A549 (cell line): ENCODE measurements at regions not wholly inside any gene's neighbourhood (a gene's known extent, or its start where the extent isn't known, plus 50 kb on each side); places are given as distances from the start of the nearest gene placed in this dataset.

Experiments
- ATAC-seq, 2 experiments: fragments of 200-7000 bp in 1 of 2; fragments of >200 bp in 1 of 2; cut with Nextera tagmentation in 1 of 2; cut with Tn5 transposase in 1 of 2; 3 replicates each; pipeline versions ENCODE4 v1.8.0 to v1.9.1; 2018 to 2020; ENCODE audit warnings: mild to moderate bottlenecking in 1 of 2, moderate library complexity in 1 of 2
- CTCF ChIA-PET: fragments of 300-600 bp; sonication (Branson Sonifier 250); formaldehyde crosslinking; extraction: SDS; loops from one replicate; lab custom pipeline; 2021; ENCODE audit warnings: antibody characterized with exemption, inconsistent platforms; lab: Yijun Ruan, JAX
- POLR2A ChIA-PET: fragments of 350-600 bp; formaldehyde crosslinking; extraction: SDS; loops from one replicate; lab custom pipeline; 2021; ENCODE audit warnings: antibody characterized with exemption, inconsistent platforms; lab: Yijun Ruan, JAX
- DNase-seq, 2 experiments: peaks; one replicate each; pipeline versions ENCODE4 v3.0.0 to v3.0.0-alpha.2; 2011 to 2016; ENCODE audit warnings: low read depth in 1 of 2, low spot score in 1 of 2
- FAIRE-seq: peaks from 2 replicates; lab custom pipeline; 2011; peaks lifted over from hg19 to GRCh38; lab: Jason Lieb, UNC
- H3K27ac ChIP-seq, 2 experiments: fragments of >200 bp; sonication (Bioruptor Twin); formaldehyde crosslinking; 3 replicates each; pipeline ENCODE4 v1.5.1; 2016 to 2017
- H3K4me1 ChIP-seq: fragments of >200 bp; sonication (Bioruptor Twin); formaldehyde crosslinking; 3 replicates; pipeline ENCODE4 v1.6.1; 2016
- H3K4me2 ChIP-seq: fragments of >200 bp; sonication (Bioruptor Twin); formaldehyde crosslinking; 3 replicates; pipeline ENCODE4 v1.6.1; 2016
- H3K4me3 ChIP-seq: fragments of >200 bp; sonication (Bioruptor Twin); formaldehyde crosslinking; 3 replicates; pipeline ENCODE4 v1.5.1; 2016
- H3K9me3 ChIP-seq: fragments of >200 bp; sonication (Bioruptor Twin); formaldehyde crosslinking; 3 replicates; pipeline ENCODE4 v1.6.1; 2016
- CBX8 ChIP-seq: fragments of 200-600 bp; sonication (generic); IDR thresholded peaks from 2 replicates; pipeline ENCODE4 v1.6.1; 2016
- CEBPB ChIP-seq, 2 experiments: fragments of >200 bp in 1 of 2; sonication (Bioruptor Twin) in 1 of 2; formaldehyde crosslinking in 1 of 2; IDR thresholded peaks; 2 replicates each; pipeline ENCODE4 v1.6.1; 2012 to 2016
- CHD4 ChIP-seq: fragments of 200-600 bp; sonication (generic); IDR thresholded peaks from 2 replicates; pipeline ENCODE4 v1.6.1; 2016; ENCODE audit warnings: antibody characterized with exemption, mild to moderate bottlenecking, borderline replicate concordance
- EHMT2 ChIP-seq: fragments of 200-600 bp; sonication (generic); IDR thresholded peaks from 2 replicates; pipeline ENCODE4 v1.6.1; 2016; ENCODE audit warnings: antibody characterized with exemption, low read depth, mild to moderate bottlenecking, moderate library complexity
- FOXS1 ChIP-seq: fragments of 250-450 bp; sonication (Bioruptor Pico); IDR thresholded peaks from 2 replicates; pipeline ENCODE4 v1.5.0; 2020; ENCODE audit warnings: mild to moderate bottlenecking, moderate library complexity
- GATA3 ChIP-seq: IDR thresholded peaks from 2 replicates; pipeline ENCODE4 v1.6.1; 2012; ENCODE audit warnings: borderline replicate concordance
- HEYL ChIP-seq: fragments of 250-450 bp; sonication (Bioruptor Pico); IDR thresholded peaks from 2 replicates; pipeline ENCODE4 v1.8.0; 2021; ENCODE audit warnings: mild to moderate bottlenecking, moderate library complexity
- HOXA7 ChIP-seq: fragments of 250-450 bp; sonication (Bioruptor Pico); IDR thresholded peaks from 2 replicates; pipeline ENCODE4 v1.5.0; 2020; ENCODE audit warnings: mild to moderate bottlenecking, moderate library complexity
- HOXB5 ChIP-seq: fragments of 250-450 bp; sonication (Bioruptor Pico); IDR thresholded peaks from 2 replicates; pipeline ENCODE4 v1.5.0; 2020; ENCODE audit warnings: mild to moderate bottlenecking, moderate library complexity
- JUNB ChIP-seq: fragments of >200 bp; sonication (Bioruptor Twin); formaldehyde crosslinking; IDR thresholded peaks from 2 replicates; pipeline ENCODE4 v1.6.1; 2016
- MAZ ChIP-seq: fragments of 150-350 bp; IDR thresholded peaks from 2 replicates; pipeline ENCODE4 v1.6.1; 2014; ENCODE audit warnings: antibody characterized with exemption, low read depth, low read length, borderline replicate concordance
- MYC ChIP-seq: IDR thresholded peaks from 2 replicates; pipeline ENCODE4 v1.6.1; 2012; ENCODE audit warnings: mild to moderate bottlenecking, inconsistent platforms, low read length, improper control_type of control experiment, borderline replicate concordance
- NFE2L2 ChIP-seq: fragments of 150-350 bp; conservative IDR thresholded peaks from 2 replicates; pipeline ENCODE4 v1.6.1; 2014; ENCODE audit warnings: low read length
- NPAS2 ChIP-seq: fragments of 250-450 bp; sonication (Bioruptor Pico); IDR thresholded peaks from 2 replicates; pipeline ENCODE4 v1.8.0; 2022; ENCODE audit warnings: mild to moderate bottlenecking, moderate library complexity, borderline replicate concordance
- PHF8 ChIP-seq: fragments of 200-600 bp; sonication (generic); IDR thresholded peaks from 2 replicates; pipeline ENCODE4 v1.6.1; 2016; ENCODE audit warnings: low read depth, mild to moderate bottlenecking, antibody characterized with exemption, moderate library complexity, borderline replicate concordance
- RAD21 ChIP-seq, 2 experiments: fragments of >200 bp in 1 of 2; sonication (Bioruptor Twin) in 1 of 2; formaldehyde crosslinking in 1 of 2; IDR thresholded peaks in 1 of 2; conservative IDR thresholded peaks in 1 of 2; 2 replicates in 1 of 2; 3 replicates in 1 of 2; pipeline ENCODE4 v1.6.1; 2012 to 2018; ENCODE audit warnings: inconsistent platforms in 1 of 2
- RARB ChIP-seq: fragments of 250-450 bp; sonication (Bioruptor Pico); IDR thresholded peaks from 2 replicates; pipeline ENCODE4 v1.8.0; 2021; ENCODE audit warnings: mild to moderate bottlenecking, moderate library complexity
- RNF2 ChIP-seq: fragments of 200-600 bp; sonication (generic); IDR thresholded peaks from 2 replicates; pipeline ENCODE4 v1.6.1; 2016; ENCODE audit warnings: low read depth, mild to moderate bottlenecking, antibody characterized with exemption, moderate library complexity, borderline replicate concordance
- SMC3 ChIP-seq: fragments of >200 bp; sonication (Bioruptor Twin); formaldehyde crosslinking; IDR thresholded peaks from 3 replicates; pipeline ENCODE4 v1.6.1; 2018; ENCODE audit warnings: inconsistent platforms
- SREBF2 ChIP-seq: fragments of 450-650 bp; IDR thresholded peaks from 2 replicates; pipeline ENCODE4 v1.6.1; 2014; ENCODE audit warnings: mild to moderate bottlenecking, moderate library complexity
- TFCP2L1 ChIP-seq: fragments of 250-450 bp; sonication (Bioruptor Pico); IDR thresholded peaks from 2 replicates; pipeline ENCODE4 v1.5.0; 2021; ENCODE audit warnings: mild to moderate bottlenecking
- ZC3H11A ChIP-seq: fragments of 450-650 bp; IDR thresholded peaks from 2 replicates; pipeline ENCODE4 v1.6.1; 2014; ENCODE audit warnings: antibody characterized with exemption, mild to moderate bottlenecking
- ZFP36 ChIP-seq: fragments of 450-650 bp; IDR thresholded peaks from 2 replicates; pipeline ENCODE4 v1.6.1; 2014; ENCODE audit warnings: borderline replicate concordance; ENCODE audit not compliant: partially characterized antibody
- WGBS: methylation state at CpG from one replicate; pipeline ENCODE4 v1.1.6; 2017; ENCODE audit errors: missing lambda C conversion rate; 5-methylcytosine and 5-hydroxymethylcytosine counted together
- TF ChIP-seq, protein P1 (sequence below): fragments of 250-450 bp; sonication (Bioruptor Pico); IDR thresholded peaks from 2 replicates; pipeline ENCODE4 v1.5.0; 2020; ENCODE audit warnings: low read depth, mild to moderate bottlenecking, moderate library complexity
- TF ChIP-seq, protein P2 (sequence below): IDR thresholded peaks from 2 replicates; pipeline ENCODE4 v1.6.1; 2012
- TF ChIP-seq, protein P3 (sequence below): fragments of >200 bp; sonication (Bioruptor Twin); formaldehyde crosslinking; IDR thresholded peaks from 3 replicates; pipeline ENCODE4 v1.6.1; 2016
- TF ChIP-seq, protein P4 (sequence below): fragments of 250-450 bp; sonication (Bioruptor Pico); IDR thresholded peaks from 2 replicates; pipeline ENCODE4 v1.5.0; 2021; ENCODE audit warnings: mild to moderate bottlenecking, moderate library complexity, borderline replicate concordance

DNA sequence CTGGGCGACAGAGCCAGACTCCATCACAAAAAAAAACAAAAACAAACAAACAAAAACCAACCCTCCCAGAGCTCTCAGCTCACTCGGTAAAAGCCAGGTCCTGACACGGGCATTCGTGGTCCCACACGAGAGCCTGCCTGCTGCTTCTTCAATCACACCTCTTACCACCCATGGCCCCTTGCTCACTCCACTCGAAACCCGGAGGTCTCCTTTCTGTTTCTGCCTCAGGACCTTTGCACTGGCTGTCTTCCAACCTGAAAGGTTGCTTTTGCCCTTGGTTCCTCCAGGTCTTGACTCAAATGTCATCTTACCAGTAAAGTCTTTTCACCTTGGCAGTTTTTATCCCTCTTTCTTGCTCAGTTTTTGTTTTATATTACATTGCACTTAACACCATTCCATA is 169.6 kb downstream of the EVX1 start:
- DNase-seq, result no peak
- H3K27ac ChIP-seq, result no peak overlapping the region
- ChIA-PET POLR2A (no interaction called here), CTCF (no interaction called here)
- H3K9me3 ChIP-seq, result no peaks in the 10 kb centered on the region
- TF ChIP-seq GATA3, result no peak
- no peak for TF ChIP-seq FOXS1 (CRISPR knock-in tag)
- TF ChIP-seq TFCP2L1, result no peak
- TF ChIP-seq RNF2, result no peak
- TF ChIP-seq, protein P1, sequence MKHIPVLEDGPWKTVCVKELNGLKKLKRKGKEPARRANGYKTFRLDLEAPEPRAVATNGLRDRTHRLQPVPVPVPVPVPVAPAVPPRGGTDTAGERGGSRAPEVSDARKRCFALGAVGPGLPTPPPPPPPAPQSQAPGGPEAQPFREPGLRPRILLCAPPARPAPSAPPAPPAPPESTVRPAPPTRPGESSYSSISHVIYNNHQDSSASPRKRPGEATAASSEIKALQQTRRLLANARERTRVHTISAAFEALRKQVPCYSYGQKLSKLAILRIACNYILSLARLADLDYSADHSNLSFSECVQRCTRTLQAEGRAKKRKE (CRISPR knock-in tag), result no peak
- TF ChIP-seq, protein P2, sequence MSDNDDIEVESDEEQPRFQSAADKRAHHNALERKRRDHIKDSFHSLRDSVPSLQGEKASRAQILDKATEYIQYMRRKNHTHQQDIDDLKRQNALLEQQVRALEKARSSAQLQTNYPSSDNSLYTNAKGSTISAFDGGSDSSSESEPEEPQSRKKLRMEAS, result no peak
- TF ChIP-seq PHF8, result no peak
- TF ChIP-seq NPAS2 (CRISPR knock-in tag), result no peak
- TF ChIP-seq HOXA7, result no peak
- TF ChIP-seq CHD4, result no peak
- no peak for TF ChIP-seq NFE2L2
- TF ChIP-seq EHMT2, result no peak
- no peak overlapping the region for H3K4me2 ChIP-seq
- no peak overlapping the region for H3K4me3 ChIP-seq
- FAIRE-seq, result no peak
- peaks cover 3% of the 10 kb centered on the region; the same call in 1 of the 3 replicates for H3K4me1 ChIP-seq
- no peak for ATAC-seq
- 80% methylated on average over 7 of the region's 7 CpGs for WGBS

DNA sequence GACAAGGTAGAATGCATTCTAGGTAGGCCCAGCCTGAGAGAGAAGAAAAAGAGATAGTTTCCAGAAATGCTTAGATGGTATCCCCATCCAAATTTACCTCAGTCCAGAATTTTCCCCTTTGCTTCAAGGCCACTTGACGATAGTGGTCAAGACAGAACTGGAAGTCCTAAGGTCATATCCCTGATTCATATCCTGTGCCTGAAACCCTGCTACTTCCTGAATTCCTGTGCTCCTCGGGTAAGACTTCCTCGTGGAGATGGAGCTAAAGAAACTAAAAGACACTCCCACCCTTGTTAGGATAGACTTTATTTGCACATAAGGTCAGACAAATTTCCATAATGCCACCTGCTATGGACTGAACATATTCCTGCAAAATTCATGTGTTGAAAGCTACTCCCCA is 175.9 kb downstream of the EVX1 start:
- ATAC-seq (no peak), DNase-seq (no peak), FAIRE-seq (no peak)
- ChIA-PET CTCF (interaction anchor here (0.6 kb wide), 1 partner anchor 828 kb away, joined by 3 read pairs; no protein-coding TSS in a partner anchor), POLR2A (no interaction called here)
- H3K4me2 ChIP-seq, result no peak overlapping the region
- no peak overlapping the region for H3K27ac ChIP-seq
- no peak overlapping the region for H3K4me3 ChIP-seq
- TF ChIP-seq MAZ, result no peak
- TF ChIP-seq MYC, result no peak
- no peak for TF ChIP-seq CEBPB (IDR thresholded peaks at IDR 0.05)
- no peak for TF ChIP-seq SMC3
- no peak for TF ChIP-seq CBX8
- WGBS, result 33% methylated on average over 3 of the region's 3 CpGs
- H3K9me3 ChIP-seq, result no peaks in the 10 kb centered on the region
- peaks cover 3% of the 10 kb centered on the region; the same call in 1 of the 3 replicates for H3K4me1 ChIP-seq

DNA sequence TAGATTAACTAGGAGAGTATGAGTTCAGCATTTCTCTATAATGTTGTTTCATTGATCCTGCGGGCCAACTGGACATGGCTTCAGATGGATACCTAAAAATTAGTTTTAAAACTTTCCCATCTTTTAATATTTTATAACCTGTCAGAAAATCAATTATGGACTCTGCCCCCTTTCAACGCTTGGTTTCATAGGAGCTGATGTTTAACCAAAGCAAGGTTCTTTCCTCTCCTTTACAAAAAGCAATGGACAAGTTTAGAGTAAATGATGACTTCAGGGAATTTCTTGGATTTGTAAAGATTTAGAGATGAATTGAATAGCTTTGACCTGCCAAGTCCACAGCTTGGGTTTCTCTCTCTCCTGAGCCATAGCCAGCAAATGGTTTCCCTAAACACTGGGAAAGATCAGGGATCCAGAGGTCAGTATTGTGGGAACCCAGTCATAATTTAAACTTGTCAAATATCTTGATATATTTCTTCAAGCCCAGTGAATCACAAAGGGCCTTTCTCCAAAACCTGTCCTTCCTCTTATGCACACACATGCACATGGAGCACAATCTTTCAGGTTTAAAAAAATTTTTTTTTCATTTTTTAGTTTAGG is 177.1 kb downstream of the EVX1 start:
- ATAC-seq, result no peak
- no peak overlapping the region for H3K27ac ChIP-seq
- no peak overlapping the region for H3K4me3 ChIP-seq
- no peak for FAIRE-seq
- no peak overlapping the region for H3K4me2 ChIP-seq
- 84% methylated on average over 2 of the region's 2 CpGs for WGBS
- H3K4me1 ChIP-seq, result peaks cover 14% of the 10 kb centered on the region
- ChIA-PET POLR2A (no interaction called here), CTCF (no interaction called here)
- TF ChIP-seq, protein P3, sequence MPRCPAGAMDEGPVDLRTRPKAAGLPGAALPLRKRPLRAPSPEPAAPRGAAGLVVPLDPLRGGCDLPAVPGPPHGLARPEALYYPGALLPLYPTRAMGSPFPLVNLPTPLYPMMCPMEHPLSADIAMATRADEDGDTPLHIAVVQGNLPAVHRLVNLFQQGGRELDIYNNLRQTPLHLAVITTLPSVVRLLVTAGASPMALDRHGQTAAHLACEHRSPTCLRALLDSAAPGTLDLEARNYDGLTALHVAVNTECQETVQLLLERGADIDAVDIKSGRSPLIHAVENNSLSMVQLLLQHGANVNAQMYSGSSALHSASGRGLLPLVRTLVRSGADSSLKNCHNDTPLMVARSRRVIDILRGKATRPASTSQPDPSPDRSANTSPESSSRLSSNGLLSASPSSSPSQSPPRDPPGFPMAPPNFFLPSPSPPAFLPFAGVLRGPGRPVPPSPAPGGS, result no peak
- DNase-seq, result no peak
- no peaks in the 10 kb centered on the region for H3K9me3 ChIP-seq

DNA sequence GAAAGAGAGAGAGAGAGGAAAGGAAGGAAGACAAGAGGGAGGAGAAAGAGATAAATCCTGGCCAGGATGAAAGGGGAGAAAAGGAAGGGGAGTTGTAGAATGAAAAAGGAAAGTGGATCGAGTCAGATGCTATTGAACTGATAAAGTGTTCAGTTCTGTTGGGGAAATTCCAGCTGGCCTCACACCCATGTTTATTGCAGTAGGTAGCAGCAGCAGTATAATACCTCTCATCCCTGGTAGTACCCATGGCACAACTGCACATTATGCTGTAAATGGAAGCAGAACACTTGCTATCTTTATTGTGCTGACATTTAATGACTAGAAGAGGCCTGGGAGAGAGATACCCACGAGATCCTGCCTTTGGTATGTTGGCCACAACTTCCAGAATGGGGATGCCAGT is 178.1 kb downstream of the EVX1 start:
- ATAC-seq (no peak), FAIRE-seq (no peak), DNase-seq (no peak)
- Histone ChIP-seq H3K4me2 (no peak overlapping the region), H3K4me1 (peaks cover 18% of the 10 kb centered on the region), H3K27ac (no peak overlapping the region), H3K9me3 (no peaks in the 10 kb centered on the region), H3K4me3 (no peak overlapping the region)
- ChIA-PET POLR2A (no interaction called here), CTCF (interaction anchor here (0.7 kb wide), 1 partner anchor 1525 kb away, joined by 3 read pairs; no protein-coding TSS in a partner anchor)
- 31% methylated on average over 2 of the region's 2 CpGs for WGBS
- TF ChIP-seq, protein P4, sequence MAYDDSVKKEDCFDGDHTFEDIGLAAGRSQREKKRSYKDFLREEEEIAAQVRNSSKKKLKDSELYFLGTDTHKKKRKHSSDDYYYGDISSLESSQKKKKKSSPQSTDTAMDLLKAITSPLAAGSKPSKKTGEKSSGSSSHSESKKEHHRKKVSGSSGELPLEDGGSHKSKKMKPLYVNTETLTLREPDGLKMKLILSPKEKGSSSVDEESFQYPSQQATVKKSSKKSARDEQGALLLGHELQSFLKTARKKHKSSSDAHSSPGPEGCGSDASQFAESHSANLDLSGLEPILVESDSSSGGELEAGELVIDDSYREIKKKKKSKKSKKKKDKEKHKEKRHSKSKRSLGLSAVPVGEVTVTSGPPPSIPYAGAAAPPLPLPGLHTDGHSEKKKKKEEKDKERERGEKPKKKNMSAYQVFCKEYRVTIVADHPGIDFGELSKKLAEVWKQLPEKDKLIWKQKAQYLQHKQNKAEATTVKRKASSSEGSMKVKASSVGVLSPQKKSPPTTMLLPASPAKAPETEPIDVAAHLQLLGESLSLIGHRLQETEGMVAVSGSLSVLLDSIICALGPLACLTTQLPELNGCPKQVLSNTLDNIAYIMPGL (CRISPR knock-in tag), result no peak
- no peak for TF ChIP-seq RARB
- no peak for TF ChIP-seq RAD21 (conservative IDR thresholded peaks at IDR 0.05 in 1 of 2, IDR thresholded peaks at IDR 0.05 in 1 of 2)
- no peak for TF ChIP-seq HEYL (CRISPR knock-in tag)
- no peak for TF ChIP-seq SREBF2
- no peak for TF ChIP-seq ZC3H11A
- no peak for TF ChIP-seq JUNB
- no peak for TF ChIP-seq ZFP36
- TF ChIP-seq HOXB5 (CRISPR knock-in tag), result no peak
- TF ChIP-seq, protein P3, result no peak
- TF ChIP-seq EHMT2, result no peak
